ENCODE measurements at regions not wholly inside any gene's neighbourhood (a gene's known extent, or its start where the extent isn't known, plus 50 kb on each side); places are given as distances from the start of the nearest gene placed in this dataset.

- intact Hi-C loops (cut with micrococcal nuclease), result no loop called here
- H3K4me1 Mint-ChIP-seq (ENCODE audit: low read depth), result no peaks in the 10 kb centered on the region
- H3K27ac Mint-ChIP-seq, result no peak overlapping the region
- DNase-seq (ENCODE audit: low spot score), result no peak
- H3K27me3 Mint-ChIP-seq (ENCODE audit: low read depth), result peaks cover 3% of the 10 kb centered on the region
- H3K36me3 Mint-ChIP-seq (ENCODE audit: low read depth), result no peaks in the 10 kb centered on the region
- no peaks in the 10 kb centered on the region for H3K9me3 Mint-ChIP-seq
- H3K4me3 Mint-ChIP-seq (ENCODE audit: low read depth), result no peak overlapping the region
These were observed 93.9 kb upstream of the JADE1 start for GRCh38 chr4:128715616-128716015.

- Mint-ChIP-seq H3K4me3 (ENCODE audit: low read depth) (no peak overlapping the region), H3K4me1 (ENCODE audit: low read depth) (peaks cover 9% of the 10 kb centered on the region), H3K9me3 (peaks cover 5% of the 10 kb centered on the region), H3K27ac (no peak overlapping the region), H3K27me3 (ENCODE audit: low read depth) (no peaks in the 10 kb centered on the region), H3K36me3 (ENCODE audit: low read depth) (no peaks in the 10 kb centered on the region)
- intact Hi-C loops (cut with micrococcal nuclease), result no loop called here
- no peak for DNase-seq (ENCODE audit: low spot score)
These were observed 98.1 kb upstream of the JADE1 start for GRCh38 chr4:128711361-128711760.

DNA sequence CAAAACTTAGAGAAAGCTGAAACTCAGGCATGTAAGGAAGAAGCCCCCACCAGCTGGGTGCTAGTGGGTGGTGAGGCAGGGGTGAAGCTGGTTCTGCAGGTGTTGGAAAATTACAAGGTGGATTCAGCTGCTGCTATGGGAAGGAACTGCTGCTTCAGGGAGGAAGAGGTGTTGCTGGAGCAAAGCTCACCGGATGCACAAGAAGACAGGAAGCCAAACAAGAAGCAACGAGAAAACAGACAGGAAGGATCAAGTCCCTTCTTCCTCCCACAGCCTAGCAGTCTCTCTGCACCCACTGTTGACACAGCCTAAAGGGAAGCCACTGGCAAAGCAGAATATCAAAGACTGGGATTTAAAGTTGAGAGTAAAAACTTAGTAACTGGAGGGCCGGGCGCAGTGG is 100.2 kb upstream of the JADE1 start:
- Mint-ChIP-seq H3K4me3 (ENCODE audit: low read depth) (no peak overlapping the region), H3K27me3 (ENCODE audit: low read depth) (no peaks in the 10 kb centered on the region), H3K4me1 (ENCODE audit: low read depth) (peaks cover 9% of the 10 kb centered on the region), H3K27ac (no peak overlapping the region), H3K36me3 (ENCODE audit: low read depth) (no peaks in the 10 kb centered on the region), H3K9me3 (peaks cover 5% of the 10 kb centered on the region)
- intact Hi-C loops (cut with micrococcal nuclease), result no loop called here
- DNase-seq (ENCODE audit: low spot score), result no peak

DNA sequence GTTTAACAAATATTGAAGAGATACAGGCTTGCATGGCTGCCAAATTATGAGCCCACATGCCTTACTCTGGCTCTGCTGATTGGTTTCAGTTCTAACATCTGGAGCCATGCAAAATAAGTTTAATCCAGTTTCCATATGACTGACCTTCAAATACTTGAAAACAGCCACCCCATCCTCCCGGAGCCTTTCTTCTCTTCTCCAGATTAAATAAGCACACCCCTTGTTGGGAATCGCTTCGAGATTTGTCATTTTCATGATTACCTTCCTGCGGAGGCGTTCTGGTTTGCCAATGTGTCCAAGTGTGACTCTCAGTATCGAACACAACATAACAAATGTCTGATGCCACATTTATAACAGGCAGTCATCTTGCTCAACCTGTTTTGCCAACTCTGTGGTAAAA is 101.6 kb upstream of the JADE1 start:
- Mint-ChIP-seq H3K4me1 (ENCODE audit: low read depth) (peaks cover 9% of the 10 kb centered on the region), H3K4me3 (ENCODE audit: low read depth) (no peak overlapping the region), H3K9me3 (peaks cover 5% of the 10 kb centered on the region), H3K27me3 (ENCODE audit: low read depth) (no peaks in the 10 kb centered on the region), H3K27ac (no peak overlapping the region), H3K36me3 (ENCODE audit: low read depth) (no peaks in the 10 kb centered on the region)
- no peak for DNase-seq (ENCODE audit: low spot score)
- intact Hi-C loops (cut with micrococcal nuclease), result no loop called here

GRCh38 chr4:128703948-128704347 is 105.6 kb upstream of the JADE1 start:
- Mint-ChIP-seq H3K9me3 (peaks cover under 1% of the 10 kb centered on the region), H3K27me3 (ENCODE audit: low read depth) (no peaks in the 10 kb centered on the region), H3K4me3 (ENCODE audit: low read depth) (no peak overlapping the region), H3K27ac (no peak overlapping the region), H3K4me1 (ENCODE audit: low read depth) (peaks cover 3% of the 10 kb centered on the region), H3K36me3 (ENCODE audit: low read depth) (no peaks in the 10 kb centered on the region)
- intact Hi-C loops (cut with micrococcal nuclease), result no loop called here
- DNase-seq (ENCODE audit: low spot score), result no peak

DNA sequence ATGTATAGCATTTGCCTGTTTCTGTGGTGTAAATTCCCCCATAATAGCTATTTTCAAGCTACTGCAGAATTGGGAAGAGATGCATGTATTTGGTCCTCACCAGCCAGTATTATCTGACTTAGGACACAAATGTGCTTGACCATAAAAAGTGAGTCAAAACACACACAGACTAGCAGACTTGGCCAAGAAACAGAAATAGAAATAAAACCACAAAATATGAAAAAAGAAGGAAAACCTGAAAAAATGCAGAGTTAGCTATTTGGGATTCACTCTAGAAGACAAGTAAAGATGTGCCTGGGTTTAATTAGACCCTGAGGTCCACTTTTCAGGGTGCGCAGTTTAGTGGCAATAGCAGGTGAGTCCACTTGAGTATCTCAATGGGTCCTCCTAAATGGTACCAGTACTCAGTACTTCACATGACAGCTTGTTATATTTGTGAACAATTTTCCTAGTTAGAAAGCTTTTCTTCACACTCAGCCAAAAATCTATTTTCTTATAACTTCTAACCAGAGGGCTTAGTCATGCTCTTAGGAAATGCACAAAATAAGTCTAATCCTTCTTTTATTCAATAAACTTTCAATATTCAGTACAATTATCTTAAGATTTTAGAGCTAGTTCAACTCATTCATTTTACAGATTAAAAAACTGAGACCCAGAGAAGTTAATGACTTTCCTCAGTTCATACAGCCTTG is 108.7 kb upstream of the JADE1 start:
- intact Hi-C loops (cut with micrococcal nuclease), result no loop called here
- no peaks in the 10 kb centered on the region for H3K4me1 Mint-ChIP-seq (ENCODE audit: low read depth)
- H3K27me3 Mint-ChIP-seq (ENCODE audit: low read depth), result no peaks in the 10 kb centered on the region
- H3K4me3 Mint-ChIP-seq (ENCODE audit: low read depth), result no peak overlapping the region
- H3K9me3 Mint-ChIP-seq, result no peaks in the 10 kb centered on the region
- H3K27ac Mint-ChIP-seq, result no peak overlapping the region
- no peak for DNase-seq (ENCODE audit: low spot score)
- H3K36me3 Mint-ChIP-seq (ENCODE audit: low read depth), result no peaks in the 10 kb centered on the region

GRCh38 chr4:128698386-128698785 is 111.1 kb upstream of the JADE1 start:
- Mint-ChIP-seq H3K4me3 (ENCODE audit: low read depth) (no peak overlapping the region), H3K27ac (no peak overlapping the region), H3K36me3 (ENCODE audit: low read depth) (no peaks in the 10 kb centered on the region), H3K27me3 (ENCODE audit: low read depth) (no peaks in the 10 kb centered on the region), H3K4me1 (ENCODE audit: low read depth) (no peaks in the 10 kb centered on the region), H3K9me3 (no peaks in the 10 kb centered on the region)
- intact Hi-C loops (cut with micrococcal nuclease), result no loop called here
- DNase-seq (ENCODE audit: low spot score), result no peak

DNA sequence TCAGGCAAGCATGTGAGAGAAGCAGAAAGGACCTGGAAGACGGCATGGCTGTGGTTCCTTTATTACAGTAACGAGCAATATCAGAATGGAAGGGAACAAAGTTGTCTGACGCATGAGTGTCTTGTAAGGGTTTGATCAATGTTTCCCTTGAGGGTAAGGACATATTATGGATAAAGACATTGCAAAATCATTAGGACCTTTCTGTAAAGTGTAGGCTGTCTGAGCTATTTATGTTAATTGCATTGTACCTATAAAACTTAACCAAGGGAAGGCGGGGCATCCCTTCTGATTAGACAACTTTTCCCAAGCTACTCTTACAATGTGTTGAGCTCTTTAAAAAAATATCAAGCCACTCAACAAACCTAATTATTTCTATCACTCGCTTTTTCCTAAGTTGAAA is 112.2 kb upstream of the JADE1 start:
- intact Hi-C loops (cut with micrococcal nuclease), result no loop called here
- no peak overlapping the region for H3K4me3 Mint-ChIP-seq (ENCODE audit: low read depth)
- no peaks in the 10 kb centered on the region for H3K9me3 Mint-ChIP-seq
- no peaks in the 10 kb centered on the region for H3K36me3 Mint-ChIP-seq (ENCODE audit: low read depth)
- H3K4me1 Mint-ChIP-seq (ENCODE audit: low read depth), result no peaks in the 10 kb centered on the region
- no peak for DNase-seq (ENCODE audit: low spot score)
- H3K27ac Mint-ChIP-seq, result no peak overlapping the region
- no peaks in the 10 kb centered on the region for H3K27me3 Mint-ChIP-seq (ENCODE audit: low read depth)

- intact Hi-C loops (cut with micrococcal nuclease), result no loop called here
- Mint-ChIP-seq H3K4me3 (ENCODE audit: low read depth) (no peak overlapping the region), H3K27ac (no peak overlapping the region), H3K36me3 (ENCODE audit: low read depth) (no peaks in the 10 kb centered on the region), H3K27me3 (ENCODE audit: low read depth) (peaks cover 1% of the 10 kb centered on the region), H3K9me3 (no peaks in the 10 kb centered on the region), H3K4me1 (ENCODE audit: low read depth) (no peaks in the 10 kb centered on the region)
- no peak for DNase-seq (ENCODE audit: low spot score)
These were observed 119.5 kb upstream of the JADE1 start for GRCh38 chr4:128690011-128690410.

GRCh38 chr4:128688846-128689437 is 120.6 kb upstream of the JADE1 start:
- Mint-ChIP-seq H3K4me1 (ENCODE audit: low read depth) (no peaks in the 10 kb centered on the region), H3K27ac (no peak overlapping the region), H3K36me3 (ENCODE audit: low read depth) (no peaks in the 10 kb centered on the region), H3K9me3 (no peaks in the 10 kb centered on the region), H3K4me3 (ENCODE audit: low read depth) (no peak overlapping the region), H3K27me3 (ENCODE audit: low read depth) (peaks cover 1% of the 10 kb centered on the region)
- no peak for DNase-seq (ENCODE audit: low spot score)
- intact Hi-C loops (cut with micrococcal nuclease), result no loop called here

- DNase-seq (ENCODE audit: low spot score), result no peak
- Mint-ChIP-seq H3K4me3 (ENCODE audit: low read depth) (no peak overlapping the region), H3K27me3 (ENCODE audit: low read depth) (peaks cover 1% of the 10 kb centered on the region), H3K27ac (no peak overlapping the region), H3K9me3 (no peaks in the 10 kb centered on the region), H3K4me1 (ENCODE audit: low read depth) (no peaks in the 10 kb centered on the region), H3K36me3 (ENCODE audit: low read depth) (no peaks in the 10 kb centered on the region)
- intact Hi-C loops (cut with micrococcal nuclease), result no loop called here
These were observed 121.3 kb upstream of the JADE1 start for GRCh38 chr4:128688033-128688721.

- Mint-ChIP-seq H3K9me3 (no peaks in the 10 kb centered on the region), H3K36me3 (ENCODE audit: low read depth) (no peaks in the 10 kb centered on the region), H3K4me3 (ENCODE audit: low read depth) (no peak overlapping the region), H3K27me3 (ENCODE audit: low read depth) (peaks cover 1% of the 10 kb centered on the region), H3K27ac (no peak overlapping the region), H3K4me1 (ENCODE audit: low read depth) (no peaks in the 10 kb centered on the region)
- DNase-seq (ENCODE audit: low spot score), result no peak
- intact Hi-C loops (cut with micrococcal nuclease), result no loop called here
These were observed 122.7 kb upstream of the JADE1 start for GRCh38 chr4:128686810-128687209.

GRCh38 chr4:128686032-128686465 is 123.5 kb upstream of the JADE1 start:
- H3K4me3 Mint-ChIP-seq (ENCODE audit: low read depth), result no peak overlapping the region
- H3K4me1 Mint-ChIP-seq (ENCODE audit: low read depth), result no peaks in the 10 kb centered on the region
- H3K27me3 Mint-ChIP-seq (ENCODE audit: low read depth), result peaks cover 1% of the 10 kb centered on the region
- no peak overlapping the region for H3K27ac Mint-ChIP-seq
- no peaks in the 10 kb centered on the region for H3K36me3 Mint-ChIP-seq (ENCODE audit: low read depth)
- intact Hi-C loops (cut with micrococcal nuclease), result no loop called here
- H3K9me3 Mint-ChIP-seq, result no peaks in the 10 kb centered on the region
- no peak for DNase-seq (ENCODE audit: low spot score)

Data from activated T-helper 2 cell treated with anti-CD3 and anti-CD28 coated beads, Interferon-gamma antibody, Interleukin-2, Interleukin-4, amounts not matched to agents 10 μg/mL and 5 μg/mL and 100 μg/mL, durations not matched to agents 14 hours and 24 hours and 36 hours (primary cell).